ENCODE measurements at regions not wholly inside any gene's neighbourhood (a gene's known extent, or its start where the extent isn't known, plus 50 kb on each side); places are given as distances from the start of the nearest gene placed in this dataset.

GRCh38 chr2:133774654-133775015, 206.4 kb upstream of the NCKAP5 start:
- WGBS, 2 experiments (ENCODE audit: insufficient coverage in 1 of 2, insufficient read length in 1 of 2) = 90 to 93% methylated on average over 5 of the region's 5 CpGs
- Histone ChIP-seq H3K27ac (ENCODE audit: low read depth, low read length) (no peak overlapping the region), H3K4me1 (ENCODE audit: control insufficient read depth, insufficient read depth, low read length) (no peaks in the 10 kb centered on the region), H3K9ac (ENCODE audit: extremely low read depth, low read length, poor library complexity, severe bottlenecking) (no peak overlapping the region), H3K4me3 (ENCODE audit: low read length) (no peak overlapping the region), H3K36me3 (ENCODE audit: control insufficient read depth, insufficient read depth, low read length) (no peaks in the 10 kb centered on the region), H3K27me3 (ENCODE audit: control insufficient read depth, insufficient read depth, low read length, poor library complexity, severe bottlenecking) (peaks cover 27% of the 10 kb centered on the region), H3K9me3 (ENCODE audit: control insufficient read depth, low read length) (no peaks in the 10 kb centered on the region)
- no peaks in the 10 kb centered on the region for H3K36me3 Mint-ChIP-seq (ENCODE audit: low read depth)
- peaks cover 5% of the 10 kb centered on the region for H3K27me3 Mint-ChIP-seq (ENCODE audit: insufficient read depth)
- TF ChIP-seq CTCF (conservative IDR thresholded peaks at IDR 0.05) = no peak
- DNase-seq = no peak
- H3K4me3 Mint-ChIP-seq = no peak overlapping the region
- no peaks in the 10 kb centered on the region for H3K4me1 Mint-ChIP-seq
- H3K27ac Mint-ChIP-seq = no peak overlapping the region
- no peaks in the 10 kb centered on the region for H3K9me3 Mint-ChIP-seq

GRCh38 chr2:133776936-133777573, 208.8 kb upstream of the NCKAP5 start:
- no peak overlapping the region for H3K4me3 ChIP-seq (ENCODE audit: low read length)
- Mint-ChIP-seq H3K4me3 (no peak overlapping the region), H3K9me3 (no peaks in the 10 kb centered on the region), H3K4me1 (no peaks in the 10 kb centered on the region), H3K27me3 (ENCODE audit: insufficient read depth) (peaks cover 4% of the 10 kb centered on the region), H3K27ac (no peak overlapping the region), H3K36me3 (ENCODE audit: low read depth) (no peaks in the 10 kb centered on the region)
- H3K4me1 ChIP-seq (ENCODE audit: control insufficient read depth, insufficient read depth, low read length) = no peaks in the 10 kb centered on the region
- H3K9ac ChIP-seq (ENCODE audit: extremely low read depth, low read length, poor library complexity, severe bottlenecking) = no peak overlapping the region
- no peaks in the 10 kb centered on the region for H3K36me3 ChIP-seq (ENCODE audit: control insufficient read depth, insufficient read depth, low read length)
- no peaks in the 10 kb centered on the region for H3K9me3 ChIP-seq (ENCODE audit: control insufficient read depth, low read length)
- H3K27me3 ChIP-seq (ENCODE audit: control insufficient read depth, insufficient read depth, low read length, poor library complexity, severe bottlenecking) = peaks cover 16% of the 10 kb centered on the region
- 92 to 98% methylated on average over 6 to 8 of the region's 8 CpGs for WGBS, 2 experiments (ENCODE audit: insufficient coverage in 1 of 2, insufficient read length in 1 of 2)
- TF ChIP-seq CTCF (conservative IDR thresholded peaks at IDR 0.05) = no peak
- H3K27ac ChIP-seq (ENCODE audit: low read depth, low read length) = no peak overlapping the region
- no peak for DNase-seq

- no peaks in the 10 kb centered on the region for H3K36me3 Mint-ChIP-seq (ENCODE audit: low read depth)
- 79 to 95% methylated on average over 4 to 7 of the region's 7 CpGs for WGBS, 2 experiments (ENCODE audit: insufficient coverage in 1 of 2, insufficient read length in 1 of 2)
Observed at GRCh38 chr2:133777574-133777960, 209.3 kb upstream of the NCKAP5 start.

More at GRCh38 chr2:133777574-133777960, 209.3 kb upstream of the NCKAP5 start:
- Mint-ChIP-seq H3K27ac (no peak overlapping the region), H3K4me1 (no peaks in the 10 kb centered on the region), H3K4me3 (no peak overlapping the region), H3K9me3 (no peaks in the 10 kb centered on the region), H3K27me3 (ENCODE audit: insufficient read depth) (peaks cover 8% of the 10 kb centered on the region)
- TF ChIP-seq CTCF (conservative IDR thresholded peaks at IDR 0.05) = no peak
- Histone ChIP-seq H3K4me3 (ENCODE audit: low read length) (no peak overlapping the region), H3K27ac (ENCODE audit: low read depth, low read length) (no peak overlapping the region), H3K36me3 (ENCODE audit: control insufficient read depth, insufficient read depth, low read length) (no peaks in the 10 kb centered on the region), H3K9ac (ENCODE audit: extremely low read depth, low read length, poor library complexity, severe bottlenecking) (no peak overlapping the region), H3K4me1 (ENCODE audit: control insufficient read depth, insufficient read depth, low read length) (no peaks in the 10 kb centered on the region), H3K27me3 (ENCODE audit: control insufficient read depth, insufficient read depth, low read length, poor library complexity, severe bottlenecking) (peaks cover 16% of the 10 kb centered on the region), H3K9me3 (ENCODE audit: control insufficient read depth, low read length) (no peaks in the 10 kb centered on the region)
- DNase-seq = no peak
